OCI-LY3 (cell line): ENCODE measurements at regions not wholly inside any gene's neighbourhood (a gene's known extent, or its start where the extent isn't known, plus 50 kb on each side); places are given as distances from the start of the nearest gene placed in this dataset.

ENCODE experiments used
- H2AFZ ChIP-seq: fragments of 200-600, 300-600 bp; shearing (Covaris generic); 2 replicates; pipeline ENCODE4 v1.6.0; 2014; ENCODE audit warnings: antibody characterized with exemption, low read depth, low read length
- H3K27ac ChIP-seq: fragments of 200-600, 300-600 bp; sonication (generic); 2 replicates; pipeline ENCODE4 v1.5.1; 2014; ENCODE audit warnings: mild to moderate bottlenecking, low read length, moderate library complexity, mixed read lengths
- H3K27me3 ChIP-seq: fragments of 200-600, 300-600 bp; sonication (generic); 2 replicates; pipeline ENCODE4 v1.6.1; 2014; ENCODE audit warnings: low read depth, low read length, mixed read lengths
- H3K36me3 ChIP-seq: fragments of 200-600, 300-600 bp; sonication (generic); replicated peaks from 2 replicates; pipeline ENCODE3; 2014; ENCODE audit warnings: low read depth, low read length, mixed read lengths
- H3K4me1 ChIP-seq: fragments of 300-600, 200-600 bp; sonication (generic); 2 replicates; pipeline ENCODE4 v1.6.1; 2014; ENCODE audit warnings: low read length, mixed read lengths
- H3K4me2 ChIP-seq: fragments of 200-600, 300-600 bp; sonication (generic); 2 replicates; pipeline ENCODE4 v1.6.1; 2014; ENCODE audit warnings: low read length, mixed read lengths
- H3K4me3 ChIP-seq: fragments of 300-600, 200-600 bp; sonication (generic); 2 replicates; pipeline ENCODE4 v1.5.1; 2014; ENCODE audit warnings: antibody characterized with exemption, mild to moderate bottlenecking, low read length, moderate library complexity
- H3K79me2 ChIP-seq: fragments of 300-600, 200-600 bp; shearing (Covaris generic); 2 replicates; pipeline ENCODE4 v1.6.1; 2014; ENCODE audit warnings: mild to moderate bottlenecking, low read length, mixed read lengths
- H3K9ac ChIP-seq: fragments of 300-600, 200-600 bp; shearing (Covaris generic); 2 replicates; pipeline ENCODE4 v1.6.0; 2014; ENCODE audit warnings: mild to moderate bottlenecking, low read length, moderate library complexity
- H3K9me3 ChIP-seq: fragments of 200-600, 300-600 bp; shearing (Covaris generic); 2 replicates; pipeline ENCODE4 v1.6.1; 2014; ENCODE audit warnings: low read length, mixed read lengths; ENCODE audit not compliant: insufficient read depth
- H4K20me1 ChIP-seq: fragments of 200-600, 300-600 bp; sonication (generic); 2 replicates; pipeline ENCODE4 v1.6.1; 2016; ENCODE audit warnings: low read length, mixed read lengths; ENCODE audit not compliant: insufficient read depth
- EZH2phosphoT487 ChIP-seq: fragments of 200-600 bp; shearing (Covaris generic); IDR thresholded peaks from 2 replicates; pipeline ENCODE4 v1.6.1; 2018; ENCODE audit warnings: antibody characterized with exemption, mixed run types, low read depth
- TF ChIP-seq, protein P1 (sequence below): fragments of 200-600, 300-600 bp; sonication (generic); IDR thresholded peaks from 2 replicates; pipeline ENCODE4 v1.5.1; 2014; ENCODE audit warnings: antibody characterized with exemption, low read length, low read depth

DNA sequence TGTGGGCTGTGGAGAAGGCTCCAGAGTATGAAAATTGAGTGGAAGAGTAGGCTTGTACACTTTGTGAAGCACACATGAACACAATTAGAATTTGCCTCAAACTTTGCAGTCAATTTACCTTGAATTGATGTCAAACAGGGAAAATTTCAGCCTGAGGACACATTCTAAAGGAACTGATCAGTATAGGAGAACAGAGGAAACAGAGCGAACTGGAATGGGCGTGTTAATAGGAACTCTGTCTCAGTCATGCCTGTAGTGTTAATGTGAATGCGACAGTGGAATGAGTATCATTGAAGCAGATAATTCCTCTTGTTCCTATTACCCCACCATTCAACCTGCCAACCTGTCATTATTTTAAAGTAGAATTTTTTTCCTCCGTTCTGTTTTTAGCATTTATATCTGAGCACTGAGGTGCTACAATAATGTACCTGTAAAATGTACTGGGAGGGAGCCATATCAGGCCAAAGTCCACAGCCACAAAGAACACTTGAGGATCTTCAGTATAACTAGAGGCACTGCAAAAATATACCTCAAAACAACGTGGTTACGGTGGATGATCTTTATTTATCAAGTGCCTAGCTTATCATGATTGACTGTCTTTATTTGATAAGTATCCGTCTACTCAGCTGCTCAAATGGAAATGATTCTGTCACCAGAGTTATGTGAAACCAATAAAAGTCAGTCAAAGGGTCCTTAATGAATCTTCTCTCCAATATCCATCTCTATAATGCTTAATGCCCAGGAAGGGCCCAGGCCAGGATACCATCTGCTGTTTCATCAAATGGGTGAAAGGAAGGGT, 125.3 kb upstream of the STMND1 start:
- Histone ChIP-seq H3K27ac (no peak overlapping the region), H3K9ac (no peak overlapping the region), H3K4me2 (no peak overlapping the region), H3K4me3 (no peak overlapping the region), H2AFZ (no peak overlapping the region), H3K79me2 (no peaks in the 10 kb centered on the region), H3K9me3 (no peaks in the 10 kb centered on the region), H3K27me3 (peaks cover 8% of the 10 kb centered on the region; the same call in 1 of the 2 replicates), H3K4me1 (no peaks in the 10 kb centered on the region), H4K20me1 (no peaks in the 10 kb centered on the region), H3K36me3 (no peaks in the 10 kb centered on the region)
- TF ChIP-seq, protein P1, sequence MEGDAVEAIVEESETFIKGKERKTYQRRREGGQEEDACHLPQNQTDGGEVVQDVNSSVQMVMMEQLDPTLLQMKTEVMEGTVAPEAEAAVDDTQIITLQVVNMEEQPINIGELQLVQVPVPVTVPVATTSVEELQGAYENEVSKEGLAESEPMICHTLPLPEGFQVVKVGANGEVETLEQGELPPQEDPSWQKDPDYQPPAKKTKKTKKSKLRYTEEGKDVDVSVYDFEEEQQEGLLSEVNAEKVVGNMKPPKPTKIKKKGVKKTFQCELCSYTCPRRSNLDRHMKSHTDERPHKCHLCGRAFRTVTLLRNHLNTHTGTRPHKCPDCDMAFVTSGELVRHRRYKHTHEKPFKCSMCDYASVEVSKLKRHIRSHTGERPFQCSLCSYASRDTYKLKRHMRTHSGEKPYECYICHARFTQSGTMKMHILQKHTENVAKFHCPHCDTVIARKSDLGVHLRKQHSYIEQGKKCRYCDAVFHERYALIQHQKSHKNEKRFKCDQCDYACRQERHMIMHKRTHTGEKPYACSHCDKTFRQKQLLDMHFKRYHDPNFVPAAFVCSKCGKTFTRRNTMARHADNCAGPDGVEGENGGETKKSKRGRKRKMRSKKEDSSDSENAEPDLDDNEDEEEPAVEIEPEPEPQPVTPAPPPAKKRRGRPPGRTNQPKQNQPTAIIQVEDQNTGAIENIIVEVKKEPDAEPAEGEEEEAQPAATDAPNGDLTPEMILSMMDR, result no peak
- no peak for TF ChIP-seq EZH2phosphoT487

DNA sequence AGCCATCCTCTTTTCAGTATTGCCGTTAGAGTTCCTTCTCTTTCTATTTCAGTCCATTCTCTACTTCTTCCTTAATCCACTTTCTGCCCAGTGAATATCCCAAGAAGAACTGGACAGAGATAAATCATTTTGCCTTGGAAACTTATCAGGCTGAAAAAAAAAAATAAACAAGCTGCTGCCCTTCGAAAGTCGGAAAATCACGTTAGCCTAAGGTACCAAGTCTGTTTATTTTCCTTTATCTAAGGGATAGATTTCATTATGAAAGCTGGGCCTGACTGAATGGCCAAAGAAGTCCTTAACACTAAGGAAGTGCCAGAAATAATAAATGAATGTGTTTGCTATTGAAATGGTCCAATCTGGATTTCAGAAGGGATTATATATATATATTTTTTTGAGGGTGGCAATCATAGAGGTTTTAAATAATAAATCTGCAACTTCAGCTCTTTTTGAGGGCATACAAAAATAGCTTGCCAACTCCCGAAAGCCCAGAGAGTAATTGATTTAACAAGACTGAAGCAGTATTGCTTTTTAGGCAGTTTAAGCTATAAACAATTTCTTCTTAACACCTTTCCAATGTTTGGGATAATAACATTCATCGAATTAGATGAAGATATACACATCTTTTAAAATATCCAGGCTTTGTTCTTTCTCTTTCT, 127.0 kb upstream of the STMND1 start:
- Histone ChIP-seq H3K27me3 (peaks cover 8% of the 10 kb centered on the region; the same call in 1 of the 2 replicates), H2AFZ (no peak overlapping the region), H3K27ac (no peak overlapping the region), H3K9ac (no peak overlapping the region), H3K4me1 (no peaks in the 10 kb centered on the region), H3K9me3 (no peaks in the 10 kb centered on the region), H3K79me2 (no peaks in the 10 kb centered on the region), H4K20me1 (no peaks in the 10 kb centered on the region), H3K36me3 (no peaks in the 10 kb centered on the region), H3K4me2 (no peak overlapping the region), H3K4me3 (no peak overlapping the region)
- TF ChIP-seq, protein P1, result no peak
- TF ChIP-seq EZH2phosphoT487, result no peak

DNA sequence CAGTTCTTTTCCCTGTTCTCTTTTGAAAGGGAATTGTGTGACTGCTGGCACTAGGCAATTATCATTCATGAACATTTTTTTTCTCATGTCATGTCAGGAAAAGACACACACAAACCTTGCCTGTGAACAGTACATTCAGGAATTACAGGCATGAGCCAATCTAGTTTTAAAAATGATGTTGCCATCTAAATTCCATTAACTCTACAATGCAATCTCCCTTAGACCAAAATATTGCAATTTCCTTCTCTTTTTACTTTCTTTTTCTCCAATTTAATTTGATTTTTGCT, 127.5 kb upstream of the STMND1 start:
- Histone ChIP-seq H3K4me2 (no peak overlapping the region), H3K79me2 (no peaks in the 10 kb centered on the region), H3K36me3 (no peaks in the 10 kb centered on the region), H3K27ac (no peak overlapping the region), H3K27me3 (peaks cover 8% of the 10 kb centered on the region; the same call in 1 of the 2 replicates), H3K9ac (no peak overlapping the region), H4K20me1 (no peaks in the 10 kb centered on the region), H2AFZ (no peak overlapping the region), H3K9me3 (no peaks in the 10 kb centered on the region), H3K4me1 (no peaks in the 10 kb centered on the region), H3K4me3 (no peak overlapping the region)
- no peak for TF ChIP-seq EZH2phosphoT487
- TF ChIP-seq, protein P1, result no peak

DNA sequence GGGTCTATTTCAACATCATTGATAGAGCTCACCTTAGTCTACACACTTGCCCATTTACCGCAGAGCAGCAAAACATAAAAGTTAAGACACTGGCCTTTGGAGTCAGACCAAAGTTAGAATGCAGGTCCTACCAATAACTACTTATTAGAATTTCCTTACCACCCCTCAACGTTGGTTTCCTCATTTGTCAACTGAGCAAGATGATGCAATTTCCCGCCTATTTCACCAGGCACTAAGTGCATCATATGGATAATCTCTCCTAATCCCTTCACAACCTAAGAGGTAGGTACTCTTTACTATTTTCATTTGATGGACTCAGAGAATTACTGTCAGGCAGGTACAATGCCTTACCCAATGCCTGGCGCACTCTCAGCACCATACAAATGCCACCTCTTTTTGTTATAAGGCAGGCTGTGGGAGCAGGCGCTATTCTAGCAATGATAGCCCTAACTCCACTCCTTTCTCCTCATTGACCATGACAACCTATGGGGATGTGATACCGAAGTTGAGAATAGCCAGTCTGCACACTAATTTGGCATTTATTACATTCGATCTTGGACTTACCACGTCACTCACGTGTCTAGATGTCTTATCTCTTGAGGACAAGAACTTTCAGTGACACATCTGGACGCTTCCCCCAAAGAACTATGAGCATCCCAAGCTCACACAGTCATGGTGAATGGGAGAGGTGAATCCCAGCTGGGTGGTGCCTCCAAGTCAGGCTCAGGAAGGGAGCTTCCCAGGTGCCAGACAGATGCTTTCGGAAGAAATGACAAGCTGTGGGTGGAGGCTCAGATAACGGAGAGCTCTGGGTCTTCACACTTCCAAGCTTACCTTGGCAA, 128.1 kb upstream of the STMND1 start:
- TF ChIP-seq, protein P1, result no peak
- TF ChIP-seq EZH2phosphoT487, result no peak
- no peaks in the 10 kb centered on the region for H3K36me3 ChIP-seq
- no peaks in the 10 kb centered on the region for H4K20me1 ChIP-seq
- no peaks in the 10 kb centered on the region for H3K79me2 ChIP-seq
- peaks cover 8% of the 10 kb centered on the region; the same call in 1 of the 2 replicates for H3K27me3 ChIP-seq
- H3K4me3 ChIP-seq, result no peak overlapping the region
- H3K9me3 ChIP-seq, result no peaks in the 10 kb centered on the region
- no peaks in the 10 kb centered on the region for H3K4me1 ChIP-seq
- H3K27ac ChIP-seq, result no peak overlapping the region
- no peak overlapping the region for H3K4me2 ChIP-seq
- H3K9ac ChIP-seq, result no peak overlapping the region
- no peak overlapping the region for H2AFZ ChIP-seq
